SK-N-SH (cell line): ENCODE measurements at regions not wholly inside any gene's neighbourhood (a gene's known extent, or its start where the extent isn't known, plus 50 kb on each side); places are given as distances from the start of the nearest gene placed in this dataset.

Experiments used
- CTCF ChIA-PET: fragments of 300-600, 350-600 bp; formaldehyde crosslinking; extraction: SDS; loops from one replicate; lab custom pipeline; 2021; lab: Yijun Ruan, JAX
- POLR2A ChIA-PET: fragments of 350-600 bp; sonication (Branson Sonifier 250); formaldehyde crosslinking; extraction: SDS; loops from one replicate; lab custom pipeline; 2020; ENCODE audit warnings: antibody characterized with exemption, inconsistent platforms; lab: Yijun Ruan, JAX
- DNase-seq: peaks from one replicate; pipeline ENCODE4 v3.0.0; 2012
- H2AFZ ChIP-seq: fragments of 200-600 bp; sonication (generic); 2 replicates; pipeline ENCODE4 v1.8.1; 2016; ENCODE audit warnings: antibody characterized with exemption, mild to moderate bottlenecking, low read depth
- H3F3A ChIP-seq: fragments of 200-600 bp; sonication (generic); replicated peaks from 2 replicates; pipeline ENCODE3; 2016; ENCODE audit warnings: antibody characterized with exemption, mild to moderate bottlenecking; ENCODE audit not compliant: insufficient read depth
- H3K27ac ChIP-seq, 2 experiments: fragments of 200-500 bp in 1 of 2; fragments of 200-600 bp in 1 of 2; sonication (Bioruptor generic) in 1 of 2; sonication (generic), shearing (Covaris generic) in 1 of 2; 2 replicates each; pipeline versions ENCODE4 v1.5.1 to v1.6.1; 2014 to 2016; ENCODE audit warnings: low read depth in 2 of 2, inconsistent platforms in 1 of 2, low read length in 1 of 2, mild to moderate bottlenecking in 1 of 2, mixed read lengths in 1 of 2
- H3K27me3 ChIP-seq: fragments of 200-600 bp; sonication (generic), shearing (Covaris generic); 2 replicates; pipeline ENCODE4 v1.6.1; 2016; ENCODE audit warnings: mixed run types; ENCODE audit not compliant: insufficient read depth
- H3K36me3 ChIP-seq, 2 experiments: fragments of 200-500 bp in 1 of 2; fragments of 200-600 bp in 1 of 2; sonication (Bioruptor generic) in 1 of 2; sonication (generic) in 1 of 2; replicated peaks in 1 of 2; 2 replicates each; pipeline versions ENCODE3 to v1.5.1; 2014 to 2016; ENCODE audit warnings: low read length in 1 of 2, mild to moderate bottlenecking in 1 of 2; ENCODE audit not compliant: insufficient read depth in 2 of 2, control insufficient read depth in 1 of 2
- H3K4me1 ChIP-seq, 2 experiments: fragments of 200-500 bp in 1 of 2; fragments of 200-600 bp in 1 of 2; sonication (Bioruptor generic) in 1 of 2; sonication (generic), shearing (Covaris generic) in 1 of 2; 2 replicates each; pipeline versions ENCODE4 v1.5.1 to v1.6.1; 2014 to 2016; ENCODE audit warnings: low read depth in 1 of 2, low read length in 1 of 2, mixed run types in 1 of 2; ENCODE audit not compliant: insufficient read depth in 2 of 2, control insufficient read depth in 1 of 2
- H3K4me2 ChIP-seq: fragments of 200-600 bp; sonication (generic), shearing (Covaris generic); 2 replicates; pipeline ENCODE4 v1.6.1; 2017; ENCODE audit warnings: mixed run types
- H3K4me3 ChIP-seq, 2 experiments: fragments of 200-500 bp in 1 of 2; fragments of 200-600 bp in 1 of 2; sonication (Bioruptor generic) in 1 of 2; sonication (generic), shearing (Covaris generic) in 1 of 2; 2 replicates each; pipeline versions ENCODE4 v1.5.1 to v1.8.1; 2014 to 2016; ENCODE audit warnings: low read depth in 2 of 2, inconsistent platforms in 1 of 2, low read length in 1 of 2, mild to moderate bottlenecking in 1 of 2, mixed read lengths in 1 of 2, moderate library complexity in 1 of 2
- H3K79me2 ChIP-seq: fragments of 200-600 bp; sonication (generic); 2 replicates; pipeline ENCODE4 v1.8.1; 2017; ENCODE audit warnings: mild to moderate bottlenecking; ENCODE audit not compliant: insufficient read depth
- H3K9ac ChIP-seq: fragments of 200-600 bp; sonication (generic); 2 replicates; pipeline ENCODE4 v1.6.1; 2017; ENCODE audit warnings: mixed run types
- H3K9me2 ChIP-seq: fragments of 200-600 bp; sonication (generic); 2 replicates; pipeline ENCODE4 v1.6.1; 2017; ENCODE audit warnings: mixed run types
- H3K9me3 ChIP-seq: fragments of 200-600 bp; sonication (generic); 2 replicates; pipeline ENCODE4 v1.6.1; 2017; ENCODE audit warnings: mixed run types, mild to moderate bottlenecking, moderate library complexity
- H4K20me1 ChIP-seq: fragments of 200-600 bp; sonication (generic); 2 replicates; pipeline ENCODE4 v1.6.1; 2017; ENCODE audit warnings: mild to moderate bottlenecking, mixed run types; ENCODE audit not compliant: insufficient read depth
- EZH2phosphoT487 ChIP-seq: fragments of 200-600 bp; sonication (generic); IDR thresholded peaks from 2 replicates; pipeline ENCODE4 v1.6.1; 2017; ENCODE audit warnings: low read depth, mixed run types, mild to moderate bottlenecking, antibody characterized with exemption, moderate library complexity, borderline replicate concordance
- FOXM1 ChIP-seq: IDR thresholded peaks from 2 replicates; pipeline ENCODE4 v1.4.0; 2012; ENCODE audit warnings: low read depth, mild to moderate bottlenecking
- GABPA ChIP-seq: IDR thresholded peaks from 2 replicates; pipeline ENCODE4 v1.4.0; 2012; ENCODE audit warnings: low read depth, mild to moderate bottlenecking
- JUND ChIP-seq: IDR thresholded peaks from 2 replicates; pipeline ENCODE4 v1.4.0; 2012
- MEF2A ChIP-seq: IDR thresholded peaks from 2 replicates; pipeline ENCODE4 v1.4.0; 2012; ENCODE audit warnings: low read depth, borderline replicate concordance
- NRF1 ChIP-seq: IDR thresholded peaks from 2 replicates; pipeline ENCODE4 v1.6.1; 2012; ENCODE audit warnings: low read depth, mild to moderate bottlenecking, low read length
- POLR2AphosphoS5 ChIP-seq: IDR thresholded peaks from 2 replicates; pipeline ENCODE4 v1.6.1; 2012; ENCODE audit warnings: low read depth, low read length
- RAD21 ChIP-seq: IDR thresholded peaks from 2 replicates; pipeline ENCODE4 v1.6.1; 2012; ENCODE audit warnings: mild to moderate bottlenecking, low read length
- RCOR1 ChIP-seq: fragments of 150-350 bp; IDR thresholded peaks from 2 replicates; pipeline ENCODE4 v1.6.1; 2017; ENCODE audit warnings: antibody characterized with exemption, low read length
- RFX5 ChIP-seq: IDR thresholded peaks from 2 replicates; pipeline ENCODE4 v1.6.1; 2012; ENCODE audit warnings: mild to moderate bottlenecking, improper control_type of control experiment, low read length
- RXRA ChIP-seq: IDR thresholded peaks from 2 replicates; pipeline ENCODE4 v1.4.0; 2012; ENCODE audit warnings: low read depth, mild to moderate bottlenecking, borderline replicate concordance
- SMC3 ChIP-seq: IDR thresholded peaks from 2 replicates; pipeline ENCODE4 v1.6.1; 2012; ENCODE audit warnings: low read depth, low read length, improper control_type of control experiment
- YY1 ChIP-seq: IDR thresholded peaks from 2 replicates; pipeline ENCODE4 v1.4.0; 2012; ENCODE audit warnings: low read depth, mild to moderate bottlenecking
- WGBS: methylation state at CpG from one replicate; pipeline ENCODE4 v1.1.6; 2017; ENCODE audit warnings: low lambda C conversion rate; 5-methylcytosine and 5-hydroxymethylcytosine counted together
- TF ChIP-seq, protein P1 (sequence below): IDR thresholded peaks from 2 replicates; pipeline ENCODE4 v1.4.0; 2012; ENCODE audit warnings: low read depth, borderline replicate concordance
- TF ChIP-seq, protein P2 (sequence below): fragments of 150-350 bp; IDR thresholded peaks from 2 replicates; pipeline ENCODE4 v1.6.1; 2017; ENCODE audit warnings: antibody characterized with exemption, low read length, low read depth, borderline replicate concordance
- TF ChIP-seq, protein P3 (sequence below): IDR thresholded peaks from 2 replicates; pipeline ENCODE4 v1.6.1; 2012; ENCODE audit warnings: mild to moderate bottlenecking, low read depth, low read length, moderate library complexity

DNA sequence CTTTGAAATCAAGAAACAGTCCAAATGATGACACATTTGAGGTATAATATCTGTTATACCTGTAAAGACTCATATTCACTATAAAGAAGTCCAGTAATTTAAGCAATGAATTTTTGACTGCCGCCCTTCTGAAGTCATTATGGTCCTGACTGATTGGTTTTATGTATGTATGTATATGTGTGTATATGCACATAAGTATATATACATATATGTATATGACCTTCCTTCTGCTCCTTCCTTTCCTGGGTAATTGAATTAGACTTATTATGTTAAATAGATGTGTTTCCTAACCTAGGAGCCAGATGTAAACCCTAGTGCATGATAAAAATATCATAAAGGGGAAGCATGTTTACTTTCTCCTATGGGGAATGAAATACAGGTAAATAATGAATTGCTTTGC, 343.1 kb upstream of the BRINP1 start (continued):
- TF ChIP-seq EZH2phosphoT487: no peak
- no peak for TF ChIP-seq RFX5
- TF ChIP-seq, protein P1, sequence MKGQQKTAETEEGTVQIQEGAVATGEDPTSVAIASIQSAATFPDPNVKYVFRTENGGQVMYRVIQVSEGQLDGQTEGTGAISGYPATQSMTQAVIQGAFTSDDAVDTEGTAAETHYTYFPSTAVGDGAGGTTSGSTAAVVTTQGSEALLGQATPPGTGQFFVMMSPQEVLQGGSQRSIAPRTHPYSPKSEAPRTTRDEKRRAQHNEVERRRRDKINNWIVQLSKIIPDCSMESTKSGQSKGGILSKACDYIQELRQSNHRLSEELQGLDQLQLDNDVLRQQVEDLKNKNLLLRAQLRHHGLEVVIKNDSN: no peak

DNA sequence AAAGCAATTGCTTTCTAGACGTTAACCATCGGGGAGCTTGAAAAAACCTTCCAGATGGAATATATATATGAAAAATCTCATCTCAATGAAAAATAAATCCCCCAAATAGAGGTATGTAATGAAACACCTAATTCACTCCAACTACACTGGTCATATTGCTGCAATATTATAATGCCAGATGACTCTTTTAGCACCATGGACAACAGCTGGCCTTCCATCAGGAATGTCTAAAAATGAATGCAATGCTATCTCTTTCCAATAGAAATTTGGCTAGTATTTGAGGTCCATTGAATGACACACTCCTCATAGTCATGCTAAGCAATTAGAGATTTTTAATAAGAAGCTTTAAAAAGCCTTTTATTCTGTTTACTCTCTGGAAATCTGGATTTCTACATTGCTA, 340.2 kb upstream of the BRINP1 start:
- Histone ChIP-seq H3K9me3 (no peaks in the 10 kb centered on the region), H3K27ac (no peak overlapping the region)

DNA sequence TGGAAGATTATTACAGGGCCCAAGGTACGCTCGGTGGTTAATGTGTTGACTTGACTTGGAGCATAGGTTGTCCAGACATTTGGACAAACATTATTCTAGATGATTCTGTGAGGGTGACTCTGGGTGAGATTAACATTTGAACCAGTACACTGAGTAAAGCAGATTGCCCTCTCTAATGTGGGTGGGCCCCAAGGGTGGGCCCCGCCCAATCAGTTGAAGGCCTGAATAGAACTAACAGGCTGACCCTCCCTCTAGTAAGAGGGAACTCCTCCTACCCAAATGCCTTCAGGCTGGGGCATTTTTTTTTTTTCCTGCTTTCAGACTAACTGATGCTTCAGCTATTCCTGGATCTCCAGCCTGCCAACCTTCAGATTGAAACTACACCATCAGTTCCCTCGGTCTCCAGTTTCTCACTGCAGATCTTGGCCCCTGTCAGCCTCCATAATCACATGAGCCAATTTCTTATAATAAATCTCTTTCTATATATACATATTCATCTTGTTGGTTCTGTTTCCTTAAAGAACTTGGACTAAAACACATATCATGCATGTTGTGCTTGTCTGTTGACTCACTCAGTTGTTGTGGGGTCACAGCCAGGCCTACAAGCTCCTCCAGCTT, 338.1 kb upstream of the BRINP1 start:
- ChIA-PET POLR2A (no interaction called here), CTCF (no interaction called here)
- H3K4me3 ChIP-seq: no peak overlapping the region
- WGBS: 42% methylated on average over 4 of the region's 4 CpGs
- no peaks in the 10 kb centered on the region for H4K20me1 ChIP-seq
- no peaks in the 10 kb centered on the region for H3K79me2 ChIP-seq
- H3K4me2 ChIP-seq: no peak overlapping the region
- no peak for DNase-seq
- TF ChIP-seq JUND (no peak), MEF2A (no peak), SMC3 (no peak), RCOR1 (no peak), FOXM1 (no peak), POLR2AphosphoS5 (no peak)
- TF ChIP-seq, protein P2, sequence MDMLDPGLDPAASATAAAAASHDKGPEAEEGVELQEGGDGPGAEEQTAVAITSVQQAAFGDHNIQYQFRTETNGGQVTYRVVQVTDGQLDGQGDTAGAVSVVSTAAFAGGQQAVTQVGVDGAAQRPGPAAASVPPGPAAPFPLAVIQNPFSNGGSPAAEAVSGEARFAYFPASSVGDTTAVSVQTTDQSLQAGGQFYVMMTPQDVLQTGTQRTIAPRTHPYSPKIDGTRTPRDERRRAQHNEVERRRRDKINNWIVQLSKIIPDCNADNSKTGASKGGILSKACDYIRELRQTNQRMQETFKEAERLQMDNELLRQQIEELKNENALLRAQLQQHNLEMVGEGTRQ: no peak
- H3K27me3 ChIP-seq: no peaks in the 10 kb centered on the region
- H3K9me2 ChIP-seq: no peaks in the 10 kb centered on the region
- no peaks in the 10 kb centered on the region for H3K4me1 ChIP-seq
- no peak overlapping the region for H2AFZ ChIP-seq
- no peak overlapping the region for H3K9ac ChIP-seq
- H3K36me3 ChIP-seq: no peaks in the 10 kb centered on the region
- no peak overlapping the region for H3K27ac ChIP-seq
- H3F3A ChIP-seq: no peaks in the 10 kb centered on the region
- no peaks in the 10 kb centered on the region for H3K9me3 ChIP-seq

More for the DNA sequence above, 340.2 kb upstream of the BRINP1 start:
- H3F3A ChIP-seq: no peaks in the 10 kb centered on the region
- no peak overlapping the region for H2AFZ ChIP-seq
- H3K9ac ChIP-seq: no peak overlapping the region
- H3K27me3 ChIP-seq: no peaks in the 10 kb centered on the region
- no peaks in the 10 kb centered on the region for H3K4me1 ChIP-seq
- no peaks in the 10 kb centered on the region for H3K9me2 ChIP-seq
- ChIA-PET CTCF (interaction anchor here (1.2 kb wide), 1 partner anchor 259 kb away, joined by 4 read pairs; no protein-coding TSS in a partner anchor), POLR2A (no interaction called here)
- no peak overlapping the region for H3K4me2 ChIP-seq
- no peak for DNase-seq
- H3K36me3 ChIP-seq: no peaks in the 10 kb centered on the region
- no peaks in the 10 kb centered on the region for H4K20me1 ChIP-seq
- TF ChIP-seq RFX5: no peak
- no peak for TF ChIP-seq NRF1
- no peak for TF ChIP-seq GABPA
- TF ChIP-seq, protein P3, sequence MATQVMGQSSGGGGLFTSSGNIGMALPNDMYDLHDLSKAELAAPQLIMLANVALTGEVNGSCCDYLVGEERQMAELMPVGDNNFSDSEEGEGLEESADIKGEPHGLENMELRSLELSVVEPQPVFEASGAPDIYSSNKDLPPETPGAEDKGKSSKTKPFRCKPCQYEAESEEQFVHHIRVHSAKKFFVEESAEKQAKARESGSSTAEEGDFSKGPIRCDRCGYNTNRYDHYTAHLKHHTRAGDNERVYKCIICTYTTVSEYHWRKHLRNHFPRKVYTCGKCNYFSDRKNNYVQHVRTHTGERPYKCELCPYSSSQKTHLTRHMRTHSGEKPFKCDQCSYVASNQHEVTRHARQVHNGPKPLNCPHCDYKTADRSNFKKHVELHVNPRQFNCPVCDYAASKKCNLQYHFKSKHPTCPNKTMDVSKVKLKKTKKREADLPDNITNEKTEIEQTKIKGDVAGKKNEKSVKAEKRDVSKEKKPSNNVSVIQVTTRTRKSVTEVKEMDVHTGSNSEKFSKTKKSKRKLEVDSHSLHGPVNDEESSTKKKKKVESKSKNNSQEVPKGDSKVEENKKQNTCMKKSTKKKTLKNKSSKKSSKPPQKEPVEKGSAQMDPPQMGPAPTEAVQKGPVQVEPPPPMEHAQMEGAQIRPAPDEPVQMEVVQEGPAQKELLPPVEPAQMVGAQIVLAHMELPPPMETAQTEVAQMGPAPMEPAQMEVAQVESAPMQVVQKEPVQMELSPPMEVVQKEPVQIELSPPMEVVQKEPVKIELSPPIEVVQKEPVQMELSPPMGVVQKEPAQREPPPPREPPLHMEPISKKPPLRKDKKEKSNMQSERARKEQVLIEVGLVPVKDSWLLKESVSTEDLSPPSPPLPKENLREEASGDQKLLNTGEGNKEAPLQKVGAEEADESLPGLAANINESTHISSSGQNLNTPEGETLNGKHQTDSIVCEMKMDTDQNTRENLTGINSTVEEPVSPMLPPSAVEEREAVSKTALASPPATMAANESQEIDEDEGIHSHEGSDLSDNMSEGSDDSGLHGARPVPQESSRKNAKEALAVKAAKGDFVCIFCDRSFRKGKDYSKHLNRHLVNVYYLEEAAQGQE: no peak
- no peak for TF ChIP-seq MEF2A
- TF ChIP-seq SMC3: no peak
- no peak for TF ChIP-seq YY1
- TF ChIP-seq RAD21: no peak
- TF ChIP-seq RXRA: no peak
- H3K4me3 ChIP-seq: no peak overlapping the region
- WGBS: 50% methylated on average over 2 of the region's 2 CpGs
- no peaks in the 10 kb centered on the region for H3K79me2 ChIP-seq
